ENCODE measurements at regions not wholly inside any gene's neighbourhood (a gene's known extent, or its start where the extent isn't known, plus 50 kb on each side); places are given as distances from the start of the nearest gene placed in this dataset.
"Not testable (repeated sequence)": the region's sequence is repeated elsewhere in the genome, so short reads cannot be mapped to it uniquely, and the experiment has no call there.

DNA sequence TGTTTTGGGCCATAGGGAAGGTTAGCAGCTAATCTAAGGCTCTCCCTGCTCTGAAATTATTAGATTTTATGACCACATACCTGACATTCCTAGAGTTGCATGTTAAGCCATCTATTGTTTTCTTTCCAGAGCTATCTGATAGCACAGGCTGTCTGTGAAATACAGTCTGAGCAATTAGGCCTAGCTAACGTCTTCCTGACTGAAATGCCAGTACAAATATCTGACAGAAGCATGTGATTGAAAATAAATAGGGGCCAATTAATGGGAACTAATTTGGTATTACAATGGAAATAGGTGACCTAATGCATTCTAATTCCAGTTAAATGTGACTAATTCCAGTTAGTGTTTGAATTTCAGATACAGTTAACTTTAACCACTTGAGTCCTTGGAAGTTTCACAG lies 115.2 kb downstream of the C12orf75 start:
- H3K27ac Mint-ChIP-seq: no peak overlapping the region
- H3K4me1 Mint-ChIP-seq: no peaks in the 10 kb centered on the region
- peaks cover 21% of the 10 kb centered on the region for H3K27me3 Mint-ChIP-seq
- no peak overlapping the region for H3K4me3 Mint-ChIP-seq
- ATAC-seq: no peak
- no peak for DNase-seq
- H3K36me3 Mint-ChIP-seq (ENCODE audit: low read depth): no peaks in the 10 kb centered on the region
- no peaks in the 10 kb centered on the region for H3K9me3 Mint-ChIP-seq

DNA sequence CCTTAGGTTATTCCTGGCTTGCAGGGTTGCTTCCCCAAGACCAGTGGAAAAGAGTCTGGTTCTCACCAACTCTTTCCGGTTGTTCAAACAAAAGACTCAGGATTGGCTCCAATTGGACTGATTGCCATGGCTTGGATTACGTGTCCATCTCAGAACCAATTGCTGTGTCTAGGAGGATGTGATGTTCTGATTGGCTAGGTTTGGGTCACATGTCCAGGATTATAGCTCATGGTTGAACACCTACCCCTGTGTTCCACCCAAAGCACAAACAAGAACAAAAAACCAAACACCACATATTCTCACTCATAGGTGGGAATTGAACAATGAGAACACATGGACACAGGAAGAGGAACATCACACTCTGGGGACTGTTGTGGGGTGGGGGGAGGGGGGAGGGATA lies 116.0 kb downstream of the C12orf75 start:
- not testable (repeated sequence) for H3K27ac Mint-ChIP-seq; H3K4me1 Mint-ChIP-seq; ATAC-seq; H3K9me3 Mint-ChIP-seq; DNase-seq; H3K4me3 Mint-ChIP-seq; H3K36me3 Mint-ChIP-seq (ENCODE audit: low read depth)
- peaks cover 22% of the 10 kb centered on the region for H3K27me3 Mint-ChIP-seq

DNA sequence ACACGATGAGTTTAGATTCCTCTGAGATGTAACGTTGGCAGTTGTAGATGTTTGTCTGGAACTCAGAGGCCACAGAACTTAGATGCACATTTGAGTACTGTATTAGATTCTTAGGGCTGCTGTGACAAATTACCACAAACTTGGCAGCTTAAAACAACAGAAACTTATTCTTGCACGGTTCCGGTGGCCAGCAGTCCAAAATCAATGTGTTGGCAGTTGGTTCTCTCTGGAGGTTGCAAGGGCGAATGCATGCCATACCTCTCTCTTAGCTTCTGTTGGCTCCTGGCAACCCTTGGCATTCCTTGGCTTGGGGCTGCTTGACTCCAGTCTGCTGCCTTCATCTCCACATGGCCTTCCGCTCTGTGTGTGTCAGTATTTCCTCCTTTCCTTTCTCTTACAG lies 118.9 kb downstream of the C12orf75 start:
- Mint-ChIP-seq H3K9me3 (no peaks in the 10 kb centered on the region), H3K27ac (no peak overlapping the region), H3K4me1 (no peaks in the 10 kb centered on the region), H3K36me3 (ENCODE audit: low read depth) (no peaks in the 10 kb centered on the region), H3K4me3 (no peak overlapping the region), H3K27me3 (peaks cover 4% of the 10 kb centered on the region)
- DNase-seq: no peak
- no peak for ATAC-seq

DNA sequence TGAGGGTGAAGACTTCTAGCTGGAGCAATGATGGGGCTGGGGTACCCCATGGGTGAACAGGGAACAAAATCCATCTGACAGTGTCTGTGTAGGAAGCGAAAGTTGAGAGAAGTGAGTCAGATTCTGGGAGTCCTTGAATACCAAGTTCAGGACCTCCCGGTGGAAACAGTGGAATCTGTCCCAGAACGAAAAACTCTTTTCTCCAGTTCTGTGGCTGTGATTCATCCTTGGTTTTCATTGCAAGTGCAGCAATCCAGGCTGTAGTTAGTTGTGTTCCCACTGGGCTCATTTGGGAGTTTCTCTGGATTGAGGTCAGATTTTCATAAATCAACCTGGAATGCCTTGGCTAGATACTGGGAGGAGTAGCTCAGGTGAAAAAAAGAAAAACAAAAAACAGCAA lies 120.7 kb downstream of the C12orf75 start:
- no peak for ATAC-seq
- H3K27me3 Mint-ChIP-seq: peaks cover 4% of the 10 kb centered on the region

DNA sequence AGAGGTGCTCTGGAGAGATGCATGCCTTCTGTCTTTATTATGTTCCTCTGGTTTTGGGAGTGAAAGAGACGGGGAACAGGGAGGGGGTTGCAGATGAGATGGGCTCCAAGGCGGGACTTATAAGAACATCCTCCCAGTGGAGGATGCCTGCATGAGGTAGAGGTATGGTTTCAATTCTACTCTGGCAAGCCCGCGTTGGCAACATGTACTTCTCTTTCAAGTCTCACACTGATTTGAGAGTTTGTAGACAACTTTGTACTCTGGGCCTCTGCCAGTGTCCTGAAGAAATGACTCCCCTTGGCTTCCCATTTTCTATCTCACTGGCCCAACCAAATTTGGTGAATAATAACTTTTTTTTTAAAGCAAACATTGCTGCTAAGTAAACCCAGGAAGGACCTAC lies 121.3 kb downstream of the C12orf75 start:
- ATAC-seq: no peak
- Mint-ChIP-seq H3K9me3 (no peaks in the 10 kb centered on the region), H3K4me1 (no peaks in the 10 kb centered on the region), H3K27me3 (peaks cover 4% of the 10 kb centered on the region), H3K27ac (no peak overlapping the region), H3K4me3 (no peak overlapping the region), H3K36me3 (ENCODE audit: low read depth) (no peaks in the 10 kb centered on the region)
- DNase-seq: no peak

More for the DNA sequence above, 120.7 kb downstream of the C12orf75 start:
- Mint-ChIP-seq H3K9me3 (no peaks in the 10 kb centered on the region), H3K36me3 (ENCODE audit: low read depth) (no peaks in the 10 kb centered on the region), H3K4me1 (no peaks in the 10 kb centered on the region), H3K27ac (no peak overlapping the region), H3K4me3 (no peak overlapping the region)
- no peak for DNase-seq

DNA sequence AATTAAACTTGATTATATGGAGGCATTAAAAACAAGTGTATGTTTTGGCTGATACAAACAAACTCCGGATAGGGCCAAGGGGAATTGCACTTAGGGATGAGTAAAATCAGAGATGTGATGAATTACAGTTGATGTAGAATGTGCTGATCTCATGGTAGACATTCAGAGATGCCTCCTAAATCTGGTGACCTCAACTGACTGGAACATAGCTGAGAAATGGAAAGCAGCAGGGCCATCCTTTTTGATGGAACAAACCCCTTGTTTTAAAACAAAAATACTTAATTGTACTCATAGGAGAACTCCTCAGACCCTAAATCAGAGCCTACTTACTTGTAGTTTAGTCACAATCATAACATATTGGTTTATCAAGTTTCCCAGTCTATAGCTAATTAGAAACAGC lies 122.8 kb downstream of the C12orf75 start:
- no peak overlapping the region for H3K27ac Mint-ChIP-seq
- no peaks in the 10 kb centered on the region for H3K9me3 Mint-ChIP-seq
- peaks cover 1% of the 10 kb centered on the region for H3K27me3 Mint-ChIP-seq
- H3K4me3 Mint-ChIP-seq: no peak overlapping the region
- no peak for ATAC-seq
- no peak for DNase-seq
- H3K4me1 Mint-ChIP-seq: no peaks in the 10 kb centered on the region
- no peaks in the 10 kb centered on the region for H3K36me3 Mint-ChIP-seq (ENCODE audit: low read depth)

DNA sequence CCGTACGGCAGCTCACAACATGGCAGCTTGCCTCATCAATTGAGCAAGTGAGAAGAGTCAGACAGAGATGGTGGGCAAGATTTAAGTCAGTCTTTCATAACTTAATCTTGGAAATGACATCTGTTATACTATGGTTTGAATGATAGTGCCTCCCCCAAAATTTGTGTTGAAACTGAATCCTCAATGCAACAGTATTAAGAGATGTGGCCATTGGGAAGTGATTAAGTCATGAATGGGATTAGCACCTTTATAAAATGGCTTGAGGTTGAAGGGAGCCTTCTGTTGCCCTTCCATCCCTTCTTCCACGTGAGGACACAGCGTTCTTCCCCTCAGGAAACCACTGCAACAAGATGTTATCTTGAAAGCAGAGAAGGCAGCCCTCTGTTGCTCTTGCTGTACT lies 124.2 kb downstream of the C12orf75 start:
- no peaks in the 10 kb centered on the region for H3K9me3 Mint-ChIP-seq
- H3K27me3 Mint-ChIP-seq: peaks cover 8% of the 10 kb centered on the region

DNA sequence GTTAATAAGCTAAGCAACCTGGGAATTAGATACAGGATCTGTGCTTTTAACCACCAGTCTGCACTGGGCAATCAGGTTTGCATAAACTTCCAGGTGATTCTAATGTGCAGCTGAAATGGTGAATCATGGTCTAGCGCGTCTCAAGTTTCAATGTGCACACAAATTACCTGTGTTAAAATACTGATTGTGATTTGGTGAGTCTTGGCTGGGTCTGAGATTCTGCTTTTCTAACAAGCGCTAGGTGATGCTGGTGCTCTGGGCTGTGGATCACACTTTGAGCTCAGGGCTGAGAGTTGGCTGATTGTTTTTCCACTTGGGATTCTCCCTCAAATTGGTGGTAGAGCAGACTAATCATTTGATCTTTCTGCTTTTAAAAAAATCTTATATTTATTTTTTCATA lies 124.8 kb downstream of the C12orf75 start:
- Mint-ChIP-seq H3K4me1 (no peaks in the 10 kb centered on the region), H3K36me3 (ENCODE audit: low read depth) (no peaks in the 10 kb centered on the region), H3K27me3 (peaks cover 8% of the 10 kb centered on the region), H3K4me3 (no peak overlapping the region), H3K27ac (no peak overlapping the region), H3K9me3 (no peaks in the 10 kb centered on the region)
- ATAC-seq (no peak), DNase-seq (no peak)

More for the DNA sequence above, 124.2 kb downstream of the C12orf75 start:
- Mint-ChIP-seq H3K27ac (no peak overlapping the region), H3K4me3 (no peak overlapping the region), H3K36me3 (ENCODE audit: low read depth) (no peaks in the 10 kb centered on the region), H3K4me1 (no peaks in the 10 kb centered on the region)
- DNase-seq (no peak), ATAC-seq (no peak)

DNA sequence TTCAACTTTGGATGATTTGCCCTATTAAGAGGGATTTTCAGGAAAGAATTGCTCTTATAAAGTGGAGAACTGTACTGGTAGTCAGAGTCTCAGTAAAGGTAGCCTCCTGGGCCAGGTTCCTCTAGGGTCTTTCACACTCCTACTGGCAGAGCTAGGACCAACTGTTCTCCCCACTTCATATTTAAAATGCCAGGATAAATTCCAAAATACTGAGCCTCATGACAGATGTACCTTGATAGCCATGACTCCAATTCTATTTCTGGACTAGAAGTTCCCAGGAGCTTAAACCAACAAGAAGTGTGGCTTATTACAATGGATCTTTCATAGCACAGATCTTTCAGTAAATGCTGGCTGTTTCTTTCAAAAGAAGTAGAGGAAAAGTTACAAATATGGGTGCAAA lies 126.5 kb downstream of the C12orf75 start:
- Mint-ChIP-seq H3K9me3 (no peaks in the 10 kb centered on the region), H3K4me1 (no peaks in the 10 kb centered on the region), H3K36me3 (ENCODE audit: low read depth) (no peaks in the 10 kb centered on the region), H3K27me3 (peaks cover 7% of the 10 kb centered on the region), H3K4me3 (no peak overlapping the region), H3K27ac (no peak overlapping the region)
- DNase-seq: no peak
- no peak for ATAC-seq

DNA sequence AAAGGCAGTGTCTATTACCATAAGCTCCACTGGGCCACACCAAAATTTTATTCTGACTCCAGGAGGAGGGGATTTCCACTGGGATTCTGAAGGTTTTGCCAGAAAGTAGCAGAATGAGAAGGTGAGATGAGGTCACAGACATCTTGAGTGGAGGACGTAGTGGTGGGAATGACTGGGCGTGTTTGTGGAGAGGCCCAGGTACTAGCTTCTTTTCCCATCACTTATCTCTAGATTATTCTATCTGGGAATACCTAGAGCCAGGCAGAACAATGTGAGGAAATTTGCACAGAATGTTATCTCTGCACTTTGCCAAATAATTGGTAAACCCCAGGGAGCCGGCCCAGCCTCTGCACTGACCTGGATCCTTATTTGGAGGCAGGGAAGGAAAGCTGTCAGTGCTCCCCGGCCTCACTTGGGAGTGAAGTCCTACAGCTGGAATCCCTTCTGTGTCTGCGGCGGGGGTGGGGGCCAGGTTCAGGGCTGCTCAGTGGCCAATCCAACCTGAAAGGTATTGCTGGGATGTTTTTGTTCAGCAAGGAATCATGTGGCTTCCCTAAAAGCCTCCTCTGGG lies 129.4 kb downstream of the C12orf75 start:
- H3K4me1 Mint-ChIP-seq: no peaks in the 10 kb centered on the region
- H3K27ac Mint-ChIP-seq: no peak overlapping the region
- H3K9me3 Mint-ChIP-seq: no peaks in the 10 kb centered on the region
- no peak overlapping the region for H3K4me3 Mint-ChIP-seq
- no peaks in the 10 kb centered on the region for H3K36me3 Mint-ChIP-seq (ENCODE audit: low read depth)
- peaks cover 9% of the 10 kb centered on the region for H3K27me3 Mint-ChIP-seq
- DNase-seq: no peak
- no peak for ATAC-seq

DNA sequence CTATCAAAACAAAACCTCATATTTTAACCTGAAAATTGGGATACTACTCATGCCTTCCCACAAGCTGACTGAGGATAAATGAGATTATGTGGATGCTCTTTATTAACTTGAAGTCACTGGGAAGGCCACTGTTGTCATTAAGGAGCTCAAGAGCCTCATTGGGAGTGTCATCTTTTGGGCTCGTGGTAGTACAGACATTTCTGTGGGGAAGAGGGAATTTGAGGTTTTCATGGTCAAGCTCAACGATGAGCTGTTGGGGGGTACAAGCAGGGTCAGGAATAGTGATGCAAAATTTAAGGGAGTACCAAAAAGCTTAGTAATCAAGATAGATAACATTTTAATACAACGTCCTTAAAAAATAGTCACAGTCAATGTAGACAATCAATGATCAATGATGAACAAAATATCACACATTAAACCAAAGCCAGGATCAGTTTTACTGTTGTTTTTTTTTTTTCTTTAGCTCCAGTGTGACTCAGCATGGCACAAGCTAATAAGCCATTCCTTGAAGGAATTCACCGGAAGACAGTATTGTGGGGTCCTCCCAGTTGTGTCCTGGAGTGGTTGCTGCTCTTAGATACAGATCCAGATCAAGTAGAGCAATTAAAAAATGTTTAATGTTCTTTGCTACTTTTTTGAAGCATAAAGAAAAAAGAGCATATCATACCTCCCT lies 130.9 kb downstream of the C12orf75 start:
- Mint-ChIP-seq H3K4me1 (no peaks in the 10 kb centered on the region), H3K27ac (no peak overlapping the region), H3K27me3 (peaks cover 13% of the 10 kb centered on the region), H3K9me3 (no peaks in the 10 kb centered on the region), H3K36me3 (ENCODE audit: low read depth) (no peaks in the 10 kb centered on the region), H3K4me3 (no peak overlapping the region)
- DNase-seq: no peak
- no peak for ATAC-seq

DNA sequence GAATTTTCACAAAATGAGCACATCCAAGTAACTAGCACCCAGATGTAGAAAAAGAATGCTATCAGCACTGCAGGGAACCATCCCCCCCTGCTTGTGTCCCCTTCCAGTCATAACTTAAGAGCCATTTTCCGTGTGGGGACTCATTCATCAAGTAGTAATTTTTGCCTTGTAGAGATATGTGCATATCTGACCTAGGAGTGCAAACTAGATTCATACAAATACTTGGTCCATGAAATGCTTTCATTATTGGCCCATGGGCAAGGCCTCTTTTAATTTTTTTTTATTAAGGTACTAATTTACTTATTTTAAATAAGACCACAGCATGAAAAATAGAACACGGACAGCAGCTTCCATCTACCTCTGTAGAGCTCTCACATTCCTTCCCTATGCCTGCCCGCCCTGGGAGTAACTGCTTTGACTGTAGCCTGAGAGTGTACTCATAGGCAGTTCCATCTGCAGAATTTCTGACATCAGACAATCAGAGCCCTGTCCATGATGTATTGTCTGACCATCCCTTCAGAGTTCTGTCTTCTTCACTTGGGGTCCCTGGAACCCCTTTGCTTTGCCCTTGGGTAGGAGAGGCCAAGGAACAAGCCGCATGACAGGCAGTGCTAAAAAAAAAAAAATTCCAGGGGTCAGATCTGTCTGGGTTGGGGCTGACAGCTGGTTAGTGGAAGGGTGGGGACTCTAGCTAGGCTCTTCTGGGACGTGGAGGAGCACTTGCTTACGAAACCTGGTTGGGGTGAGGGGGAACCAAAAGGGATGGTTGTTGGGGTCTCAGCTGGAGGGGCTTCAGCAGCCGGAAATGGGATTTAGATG lies 131.7 kb downstream of the C12orf75 start:
- no peak overlapping the region for H3K27ac Mint-ChIP-seq
- no peak for ATAC-seq
- peaks cover 13% of the 10 kb centered on the region for H3K27me3 Mint-ChIP-seq
- H3K4me1 Mint-ChIP-seq: no peaks in the 10 kb centered on the region
- no peaks in the 10 kb centered on the region for H3K36me3 Mint-ChIP-seq (ENCODE audit: low read depth)
- H3K9me3 Mint-ChIP-seq: no peaks in the 10 kb centered on the region
- no peak overlapping the region for H3K4me3 Mint-ChIP-seq
- no peak for DNase-seq

DNA sequence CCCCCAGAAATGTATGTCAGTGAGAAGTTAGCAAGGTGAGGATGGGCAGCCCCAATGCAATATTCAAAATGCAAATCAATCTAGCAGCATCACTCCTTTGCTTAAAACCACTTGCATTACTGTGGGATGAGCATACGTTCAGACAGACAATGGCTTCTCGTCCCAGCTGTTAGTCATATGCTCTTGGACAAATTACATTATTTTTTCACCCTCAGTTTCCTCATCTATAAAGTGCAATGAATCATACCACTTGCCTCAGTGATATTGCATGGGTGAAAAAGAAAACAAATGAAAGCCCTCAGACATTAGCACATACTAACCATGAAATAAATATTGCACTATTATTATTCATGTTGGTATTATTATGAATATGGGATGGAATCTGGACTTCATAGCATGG lies 132.3 kb downstream of the C12orf75 start:
- no peak overlapping the region for H3K27ac Mint-ChIP-seq
- H3K4me3 Mint-ChIP-seq: no peak overlapping the region
- DNase-seq (no peak), ATAC-seq (no peak)
- no peaks in the 10 kb centered on the region for H3K36me3 Mint-ChIP-seq (ENCODE audit: low read depth)
- no peaks in the 10 kb centered on the region for H3K9me3 Mint-ChIP-seq
- H3K4me1 Mint-ChIP-seq: no peaks in the 10 kb centered on the region
- H3K27me3 Mint-ChIP-seq: peaks cover 15% of the 10 kb centered on the region

DNA sequence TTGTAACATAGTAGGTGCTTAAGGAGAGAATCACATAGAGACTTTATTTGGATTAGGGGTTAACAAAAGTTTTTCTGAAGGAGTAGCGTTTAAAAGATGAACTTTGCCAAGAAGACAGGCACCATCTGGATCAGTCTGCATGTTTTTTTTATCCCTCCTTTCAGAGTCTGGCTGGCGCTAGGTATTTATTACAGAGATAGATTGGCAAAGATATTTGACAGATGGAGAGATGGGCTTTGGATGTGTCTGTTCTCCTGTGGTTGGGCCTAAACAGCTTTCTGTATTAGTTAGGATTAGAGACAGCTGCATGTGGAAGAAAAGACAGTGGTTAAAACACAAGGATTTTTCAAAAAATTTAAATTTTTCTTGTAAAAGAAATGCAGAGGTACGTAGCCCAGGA lies 133.9 kb downstream of the C12orf75 start:
- Mint-ChIP-seq H3K27ac (no peak overlapping the region), H3K9me3 (no peaks in the 10 kb centered on the region), H3K4me1 (no peaks in the 10 kb centered on the region), H3K4me3 (no peak overlapping the region), H3K27me3 (peaks cover 14% of the 10 kb centered on the region), H3K36me3 (ENCODE audit: low read depth) (no peaks in the 10 kb centered on the region)
- ATAC-seq (no peak), DNase-seq (no peak)

DNA sequence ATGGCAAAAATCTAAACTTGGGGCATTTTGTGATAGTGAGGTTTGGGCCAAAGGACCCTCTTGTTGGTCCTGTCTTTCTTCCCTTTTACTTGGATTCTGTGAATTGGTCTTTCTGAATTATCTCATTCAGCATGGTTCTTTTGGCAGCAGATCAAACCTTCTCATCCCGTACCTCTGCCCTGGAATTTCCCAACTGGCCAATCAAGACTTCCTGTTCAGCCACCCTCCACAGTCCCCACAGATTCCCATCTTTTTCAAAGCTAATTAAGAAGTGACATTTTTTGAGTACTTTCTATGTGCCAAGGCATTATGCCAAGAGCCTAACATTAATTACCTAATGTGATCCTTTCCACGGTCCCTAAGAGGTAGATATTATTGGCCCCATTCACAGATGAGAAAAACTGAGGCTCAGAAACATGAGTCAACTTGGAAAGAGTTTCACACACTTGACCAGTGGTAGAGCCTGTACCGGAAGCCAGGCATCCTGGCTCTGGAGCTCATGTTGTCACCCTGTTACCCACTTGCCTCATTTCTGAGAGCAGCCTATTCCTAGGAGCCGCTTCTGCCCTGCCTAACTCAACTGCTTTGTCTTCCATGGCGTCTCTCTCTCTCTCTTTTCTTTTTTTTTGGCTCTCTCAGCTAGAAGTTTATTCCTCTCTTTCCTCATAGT lies 135.9 kb downstream of the C12orf75 start:
- Mint-ChIP-seq H3K27me3 (peaks cover 13% of the 10 kb centered on the region), H3K27ac (no peak overlapping the region), H3K36me3 (ENCODE audit: low read depth) (no peaks in the 10 kb centered on the region), H3K4me3 (no peak overlapping the region), H3K4me1 (no peaks in the 10 kb centered on the region), H3K9me3 (no peaks in the 10 kb centered on the region)
- DNase-seq (no peak), ATAC-seq (no peak)
